BE2C (cell line): ENCODE measurements at regions not wholly inside any gene's neighbourhood (a gene's known extent, or its start where the extent isn't known, plus 50 kb on each side); places are given as distances from the start of the nearest gene placed in this dataset.

Source experiments
- DNase-seq: peaks from one replicate; pipeline ENCODE4 v3.0.0-alpha.2; 2020
- H3K27me3 ChIP-seq: fragments of 250-450 bp; sonication (Bioruptor Pico); 2 replicates; pipeline ENCODE4 v1.5.1; 2020; ENCODE audit warnings: mild to moderate bottlenecking
- H3K36me3 ChIP-seq: fragments of 250-450 bp; sonication (Bioruptor Pico); 2 replicates; pipeline ENCODE4 v1.5.1; 2020; ENCODE audit warnings: mild to moderate bottlenecking
- H3K4me1 ChIP-seq: fragments of 250-450 bp; sonication (Bioruptor Pico); 2 replicates; pipeline ENCODE4 v1.5.1; 2020
- H3K4me3 ChIP-seq: 2 replicates; pipeline ENCODE4 v1.5.1; 2011; ENCODE audit warnings: low read depth, low read length
- H3K9me3 ChIP-seq: fragments of 250-450 bp; sonication (Bioruptor Pico); 2 replicates; pipeline ENCODE4 v1.5.1; 2020
- CTCF ChIP-seq: IDR thresholded peaks from 2 replicates; pipeline ENCODE4 v1.5.1; 2012; ENCODE audit warnings: mild to moderate bottlenecking, low read depth, low read length

- Histone ChIP-seq H3K9me3 (no peaks in the 10 kb centered on the region), H3K4me1 (no peaks in the 10 kb centered on the region), H3K4me3 (no peak overlapping the region), H3K36me3 (no peaks in the 10 kb centered on the region), H3K27me3 (no peaks in the 10 kb centered on the region)
- no peak for DNase-seq
- TF ChIP-seq CTCF, result no peak
Measured at GRCh38 chr5:145129797-145130196, 705.3 kb downstream of the PRELID2 start.

GRCh38 chr5:145124806-145125205, 710.3 kb downstream of the PRELID2 start:
- H3K36me3 ChIP-seq, result no peaks in the 10 kb centered on the region
- no peaks in the 10 kb centered on the region for H3K4me1 ChIP-seq
- TF ChIP-seq CTCF, result no peak
- no peak overlapping the region for H3K4me3 ChIP-seq
- DNase-seq, result no peak
- no peaks in the 10 kb centered on the region for H3K27me3 ChIP-seq
- no peaks in the 10 kb centered on the region for H3K9me3 ChIP-seq

- Histone ChIP-seq H3K4me1 (no peaks in the 10 kb centered on the region), H3K27me3 (no peaks in the 10 kb centered on the region), H3K36me3 (no peaks in the 10 kb centered on the region), H3K4me3 (no peak overlapping the region), H3K9me3 (no peaks in the 10 kb centered on the region)
- no peak for TF ChIP-seq CTCF
- no peak for DNase-seq
Measured at GRCh38 chr5:145118611-145119010, 716.5 kb downstream of the PRELID2 start.

GRCh38 chr5:145118127-145118526, 717.0 kb downstream of the PRELID2 start:
- no peak for DNase-seq
- TF ChIP-seq CTCF, result no peak

GRCh38 chr5:145117285-145117684, 717.9 kb downstream of the PRELID2 start:
- no peaks in the 10 kb centered on the region for H3K4me1 ChIP-seq
- H3K27me3 ChIP-seq, result no peaks in the 10 kb centered on the region
- H3K36me3 ChIP-seq, result no peaks in the 10 kb centered on the region
- no peaks in the 10 kb centered on the region for H3K9me3 ChIP-seq
- no peak overlapping the region for H3K4me3 ChIP-seq
- TF ChIP-seq CTCF, result no peak
- DNase-seq, result no peak

More at GRCh38 chr5:145118127-145118526, 717.0 kb downstream of the PRELID2 start:
- Histone ChIP-seq H3K36me3 (no peaks in the 10 kb centered on the region), H3K9me3 (no peaks in the 10 kb centered on the region), H3K4me1 (no peaks in the 10 kb centered on the region), H3K4me3 (no peak overlapping the region), H3K27me3 (no peaks in the 10 kb centered on the region)

GRCh38 chr5:145111420-145111819, 723.7 kb downstream of the PRELID2 start:
- H3K4me1 ChIP-seq, result no peaks in the 10 kb centered on the region
- DNase-seq, result no peak
- no peak overlapping the region for H3K4me3 ChIP-seq
- no peaks in the 10 kb centered on the region for H3K9me3 ChIP-seq
- TF ChIP-seq CTCF, result no peak
- H3K36me3 ChIP-seq, result no peaks in the 10 kb centered on the region
- H3K27me3 ChIP-seq, result no peaks in the 10 kb centered on the region
